SKM-1 (cell line): ENCODE measurements at regions not wholly inside any gene's neighbourhood (a gene's known extent, or its start where the extent isn't known, plus 50 kb on each side); places are given as distances from the start of the nearest gene placed in this dataset.

ENCODE experiments used
- DNase-seq: peaks from one replicate; lab custom pipeline; 2025; ENCODE audit not compliant: unreplicated experiment; lab: John Stamatoyannopoulos, UW

GRCh38 chr4:136862653-136863052 lies 669.6 kb downstream of the PCDH18 start:
- DNase-seq, result no peak

- no peak for DNase-seq
These were observed 671.2 kb downstream of the PCDH18 start for GRCh38 chr4:136861091-136861490.

- DNase-seq, result no peak
These were observed 673.4 kb downstream of the PCDH18 start for GRCh38 chr4:136858903-136859302.

DNA sequence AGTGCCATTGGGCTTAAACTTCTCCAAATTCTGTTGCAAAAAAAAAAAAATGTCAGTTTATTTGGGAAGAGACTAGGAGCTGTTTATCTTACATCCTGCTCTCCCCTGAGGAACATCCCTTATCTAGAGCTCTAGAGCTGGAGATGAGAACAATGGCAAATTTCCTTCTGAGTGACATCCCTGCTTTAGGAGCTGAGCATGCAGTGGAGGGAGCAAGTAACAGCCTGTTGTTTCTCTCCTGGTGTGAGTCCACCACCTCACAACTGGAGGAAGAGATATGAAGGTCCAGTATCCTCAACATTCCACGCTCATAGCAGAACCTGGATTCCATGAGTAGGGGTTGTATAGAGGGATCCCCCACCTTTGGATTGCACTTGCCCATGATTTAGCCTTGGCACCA lies 676.4 kb downstream of the PCDH18 start:
- no peak for DNase-seq

GRCh38 chr4:136850446-136850845 lies 681.8 kb downstream of the PCDH18 start:
- DNase-seq, result no peak

GRCh38 chr4:136847881-136848621 lies 684.2 kb downstream of the PCDH18 start:
- DNase-seq, result no peak

GRCh38 chr4:136841526-136841925 lies 690.8 kb downstream of the PCDH18 start:
- DNase-seq, result no peak

DNA sequence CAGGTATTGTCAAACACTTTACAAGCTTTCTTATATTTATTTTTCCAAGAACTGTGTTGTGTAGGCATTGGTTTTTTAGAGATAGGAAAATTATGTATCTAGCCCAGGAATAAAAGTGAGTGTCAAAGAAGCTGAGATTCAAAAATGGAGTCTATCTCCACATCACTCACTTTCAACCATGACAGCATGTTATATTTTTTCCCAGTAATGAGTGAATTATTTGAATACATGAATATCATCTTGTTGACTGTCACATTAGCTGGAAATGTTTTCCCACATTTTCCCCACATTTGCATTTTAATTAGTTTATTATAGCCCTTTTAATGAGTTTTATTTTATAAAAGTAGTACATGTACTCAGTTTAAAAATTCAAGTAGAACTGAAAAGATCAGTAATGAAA lies 693.7 kb downstream of the PCDH18 start:
- no peak for DNase-seq

DNA sequence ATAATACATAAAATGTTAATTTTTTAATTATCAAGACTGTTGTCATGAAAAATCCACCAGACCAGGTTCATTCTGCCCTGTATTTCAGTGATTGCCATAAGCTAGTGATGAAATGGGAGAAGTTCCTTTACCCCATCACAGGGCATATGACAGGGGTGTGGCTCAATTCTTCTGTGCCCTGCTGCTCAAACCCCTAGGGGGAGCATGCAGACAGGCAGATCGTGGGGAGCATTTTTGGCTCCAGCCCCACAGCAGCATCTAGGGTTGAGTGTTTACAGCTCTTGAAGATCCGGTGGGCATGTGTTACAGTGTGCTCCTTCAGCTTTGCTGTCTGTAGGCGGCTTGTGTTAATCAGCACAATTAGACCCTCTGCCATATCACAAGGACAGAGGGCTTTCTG lies 700.7 kb downstream of the PCDH18 start:
- no peak for DNase-seq

DNA sequence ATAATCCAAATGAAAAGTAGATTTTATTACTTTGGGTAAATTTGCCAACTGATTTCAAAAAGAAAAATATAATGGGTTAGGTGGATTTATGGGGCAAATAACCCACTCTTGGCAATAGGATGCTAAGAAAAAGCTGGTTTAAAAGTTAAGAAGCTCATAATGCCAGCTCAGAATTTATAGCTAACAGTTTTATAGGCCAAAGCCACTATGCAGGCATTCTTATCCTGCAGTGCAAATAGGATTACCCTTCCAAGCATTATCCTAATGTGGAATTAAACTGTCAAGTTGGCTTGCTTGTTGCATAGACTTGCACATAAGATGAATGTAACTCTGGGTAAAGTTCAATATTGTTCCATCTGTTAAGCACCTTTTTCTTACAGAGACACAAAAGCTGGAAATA lies 703.0 kb downstream of the PCDH18 start:
- no peak for DNase-seq

- DNase-seq, result no peak
These were observed 709.3 kb downstream of the PCDH18 start for GRCh38 chr4:136823020-136823419.

- DNase-seq, result no peak
These were observed 713.4 kb downstream of the PCDH18 start for GRCh38 chr4:136818811-136819330.

DNA sequence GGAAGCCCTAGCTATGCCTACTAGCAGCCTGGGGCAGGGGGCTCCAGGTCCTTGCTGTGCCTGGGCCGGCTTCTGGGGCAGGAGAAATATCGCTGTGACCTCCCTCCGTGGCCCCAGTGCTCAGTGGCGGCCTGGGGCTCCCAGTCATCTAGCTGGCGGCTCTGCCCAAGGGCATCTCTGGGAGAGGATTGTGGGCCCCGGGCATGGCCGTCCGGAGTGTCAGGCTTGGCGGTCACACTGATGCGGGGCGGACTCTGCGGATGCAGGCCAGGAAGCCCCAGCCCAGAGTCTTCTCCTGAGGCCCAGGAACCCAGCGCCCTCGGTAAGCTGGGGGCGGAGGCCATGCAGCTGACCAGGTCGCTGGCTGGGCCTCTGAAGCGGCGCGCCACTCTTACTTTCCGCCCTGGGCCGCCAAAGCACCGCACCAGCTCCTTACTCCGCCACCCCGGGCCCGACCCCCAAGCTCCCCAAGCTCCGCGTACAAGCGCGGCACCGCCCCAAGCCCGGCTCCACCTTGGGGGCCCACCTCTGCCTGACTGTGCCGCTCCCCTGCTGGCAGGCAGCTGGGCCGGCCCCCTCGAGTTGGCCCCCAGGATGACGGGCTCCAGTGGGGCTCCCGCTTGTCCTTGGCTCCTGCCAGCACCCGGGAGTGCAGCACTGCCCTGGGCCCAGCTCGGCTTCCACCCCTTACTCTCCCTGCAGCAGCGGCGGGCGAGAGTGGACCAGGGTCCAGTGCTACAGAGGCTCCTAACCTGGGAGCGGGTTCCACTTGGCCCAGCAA lies 720.0 kb downstream of the PCDH18 start:
- no peak for DNase-seq

GRCh38 chr4:136811496-136812077 lies 720.7 kb downstream of the PCDH18 start:
- DNase-seq, result no peak

GRCh38 chr4:136810626-136811025 lies 721.7 kb downstream of the PCDH18 start:
- no peak for DNase-seq

- DNase-seq, result no peak
These were observed 725.5 kb downstream of the PCDH18 start for GRCh38 chr4:136806844-136807243.

- DNase-seq, result no peak
These were observed 726.7 kb downstream of the PCDH18 start for GRCh38 chr4:136805617-136806016.

DNA sequence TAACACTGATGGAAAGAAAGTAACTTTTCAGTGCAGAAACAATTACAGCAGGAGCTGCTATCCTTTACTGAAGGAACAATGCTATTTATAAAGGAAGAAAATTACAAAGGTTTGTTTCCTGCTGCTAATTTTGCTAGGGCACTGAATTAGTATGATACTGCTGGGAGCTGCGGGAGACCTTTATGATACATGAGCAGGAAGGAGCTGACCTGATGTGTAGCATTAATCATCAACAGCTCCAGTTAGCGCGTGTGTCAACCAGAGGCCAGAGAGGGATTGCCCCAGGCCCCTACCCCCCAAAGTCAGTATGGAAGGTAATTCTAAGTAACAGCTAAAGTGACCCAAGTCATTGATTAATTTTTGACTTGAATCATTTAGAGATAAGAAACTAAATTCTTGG lies 728.9 kb downstream of the PCDH18 start:
- DNase-seq, result no peak

- DNase-seq, result no peak
These were observed 732.0 kb downstream of the PCDH18 start for GRCh38 chr4:136800248-136800647.

GRCh38 chr4:136796953-136797352 lies 735.3 kb downstream of the PCDH18 start:
- no peak for DNase-seq

GRCh38 chr4:136793848-136794247 lies 738.4 kb downstream of the PCDH18 start:
- DNase-seq, result no peak

- no peak for DNase-seq
These were observed 748.0 kb downstream of the PCDH18 start for GRCh38 chr4:136784326-136784725.
